ELF-1 (cell line): ENCODE measurements at regions not wholly inside any gene's neighbourhood (a gene's known extent, or its start where the extent isn't known, plus 50 kb on each side); places are given as distances from the start of the nearest gene placed in this dataset.
A peak's percentile ranks its signal among the peaks of the same experiment; 100 is the strongest.

Source experiments
- DNase-seq: peaks from one replicate; pipeline ENCODE4 v3.0.0-alpha.2; 2016; ENCODE audit warnings: low read depth, low spot score

GRCh38 chr10:78785066-78785465, 283.7 kb upstream of the ZMIZ1 start:
- no peak for DNase-seq

- no peak for DNase-seq
These were observed 282.8 kb upstream of the ZMIZ1 start for GRCh38 chr10:78785991-78786390.

GRCh38 chr10:78787125-78787524, 281.6 kb upstream of the ZMIZ1 start:
- no peak for DNase-seq

DNA sequence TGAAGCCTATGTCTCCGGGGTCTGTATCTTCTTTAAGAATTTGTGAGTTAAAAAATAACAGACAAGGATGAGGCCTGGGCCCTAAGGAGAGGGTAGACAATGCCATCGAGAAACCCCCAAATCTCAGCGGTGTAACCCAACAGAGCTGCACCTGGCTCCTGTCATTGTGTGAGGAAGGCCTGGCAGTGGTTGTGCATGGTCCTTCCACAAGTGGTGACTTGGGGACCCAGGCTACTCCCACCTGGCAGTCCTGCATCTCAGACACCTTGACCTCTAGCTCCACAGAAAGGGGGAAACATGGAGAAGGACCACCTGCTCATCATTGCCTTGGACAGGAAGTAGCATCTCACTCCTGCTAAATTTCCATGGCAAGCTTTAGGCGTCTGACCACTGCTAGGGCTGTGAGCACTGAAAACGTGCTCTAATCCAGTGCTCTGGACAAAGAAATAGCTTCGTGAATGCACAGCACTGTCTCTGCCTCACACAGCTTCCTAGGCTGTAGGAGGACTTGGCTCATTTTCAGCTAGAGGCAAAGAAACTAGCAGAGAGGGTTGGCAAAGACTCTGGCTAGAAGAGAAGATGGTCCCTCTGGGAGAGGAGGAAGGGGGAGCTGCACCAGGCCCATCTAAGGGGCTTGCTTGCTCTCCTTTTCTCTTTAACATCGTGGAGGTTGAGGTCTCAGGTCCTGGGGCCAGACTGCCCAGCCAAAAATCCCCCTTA, 273.9 kb upstream of the ZMIZ1 start:
- no peak for DNase-seq

GRCh38 chr10:78798976-78799730, 269.6 kb upstream of the ZMIZ1 start:
- DNase-seq, result no peak

GRCh38 chr10:78800006-78800405, 268.8 kb upstream of the ZMIZ1 start:
- DNase-seq, result no peak

DNA sequence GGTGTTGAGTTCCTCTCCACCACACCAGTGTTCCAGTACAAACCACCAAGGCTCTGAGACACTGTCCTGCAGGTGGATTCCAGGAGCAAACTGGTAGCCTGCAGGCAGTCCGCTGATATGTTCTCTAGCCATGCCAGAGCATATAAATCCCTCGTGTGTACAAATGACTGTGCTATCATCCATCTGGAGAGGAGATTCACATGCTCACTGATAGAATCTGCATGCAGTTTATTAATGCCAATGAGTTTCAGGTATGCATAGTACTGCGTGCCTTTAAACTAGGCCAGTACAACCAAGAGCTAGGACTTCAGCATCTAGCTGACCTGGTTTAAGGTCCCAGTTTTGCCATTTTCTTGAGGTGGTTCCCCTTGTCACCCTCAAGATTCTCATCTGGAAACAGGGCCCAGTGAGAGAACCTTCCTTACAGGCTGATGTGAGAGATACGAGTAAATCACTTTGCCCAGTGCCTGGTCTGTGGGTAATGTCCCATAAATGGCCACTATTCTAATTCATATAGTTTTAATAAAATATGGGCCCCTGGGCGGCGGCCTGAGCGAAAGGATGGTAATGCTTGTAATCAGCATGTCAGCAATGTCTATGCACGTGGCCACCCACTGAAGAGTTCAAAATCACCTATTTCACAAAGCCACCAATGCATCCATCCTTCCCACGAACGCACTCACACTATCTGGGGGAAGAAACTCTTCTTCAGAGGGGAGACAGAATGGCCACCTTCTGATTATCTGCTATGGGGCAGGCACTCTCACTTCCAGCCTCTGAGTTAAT, 268.0 kb upstream of the ZMIZ1 start:
- DNase-seq, result no peak

GRCh38 chr10:78802431-78802830, 266.3 kb upstream of the ZMIZ1 start:
- DNase-seq, result no peak

- DNase-seq, result no peak
These were observed 265.9 kb upstream of the ZMIZ1 start for GRCh38 chr10:78802866-78803265.

GRCh38 chr10:78803710-78804109, 265.1 kb upstream of the ZMIZ1 start:
- no peak for DNase-seq

GRCh38 chr10:78804411-78805032, 264.2 kb upstream of the ZMIZ1 start:
- DNase-seq, result no peak

- peak; percentile 77 for DNase-seq
These were observed 263.6 kb upstream of the ZMIZ1 start for GRCh38 chr10:78805176-78805575.

- DNase-seq, result no peak
These were observed 262.0 kb upstream of the ZMIZ1 start for GRCh38 chr10:78806681-78807221.

GRCh38 chr10:78807504-78808203, 261.1 kb upstream of the ZMIZ1 start:
- no peak for DNase-seq

DNA sequence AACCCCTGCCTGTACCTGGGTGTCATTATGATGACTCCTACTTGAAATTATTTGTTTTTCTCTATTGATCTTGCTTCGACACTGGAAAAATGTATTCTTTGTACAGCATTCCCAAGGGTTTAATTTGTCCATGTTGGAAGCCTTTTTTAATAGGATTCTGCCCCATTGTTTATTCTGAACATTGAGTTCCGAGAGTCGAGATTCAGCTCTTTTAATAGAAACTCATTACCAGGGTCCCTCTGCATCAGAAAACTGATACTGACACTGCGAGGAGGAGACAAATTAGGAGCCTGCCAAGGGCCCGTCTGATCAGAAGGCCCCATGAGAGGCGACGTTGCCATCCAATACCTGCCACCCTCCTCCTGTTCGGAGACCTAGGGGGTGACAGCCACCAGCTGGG, 260.5 kb upstream of the ZMIZ1 start:
- no peak for DNase-seq

GRCh38 chr10:78808736-78809367, 259.9 kb upstream of the ZMIZ1 start:
- DNase-seq, result no peak

- no peak for DNase-seq
These were observed 257.6 kb upstream of the ZMIZ1 start for GRCh38 chr10:78811174-78811573.

GRCh38 chr10:78812571-78813318, 256.0 kb upstream of the ZMIZ1 start:
- DNase-seq, result no peak

DNA sequence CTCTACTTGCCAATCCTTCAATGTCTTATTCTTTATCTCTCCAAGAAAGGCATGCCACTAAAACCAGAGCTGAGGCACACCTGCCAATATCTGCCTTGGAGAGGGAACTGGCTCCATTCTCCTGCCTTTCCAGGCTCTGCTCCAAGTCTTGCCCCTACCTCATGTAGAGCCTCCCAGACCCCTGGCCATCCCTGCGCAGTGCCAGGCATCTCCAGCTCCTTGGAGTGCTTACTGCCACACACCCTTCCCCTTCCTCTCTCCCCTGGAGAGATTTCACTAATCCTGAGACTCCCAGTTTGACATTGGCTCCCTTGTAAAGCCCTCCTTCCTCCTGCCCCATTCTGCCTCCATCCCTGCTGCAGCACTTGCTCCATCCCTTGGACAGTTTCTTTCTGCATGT, 255.2 kb upstream of the ZMIZ1 start:
- DNase-seq, result no peak

GRCh38 chr10:78813998-78814399, 254.8 kb upstream of the ZMIZ1 start:
- DNase-seq, result no peak
